A549 (cell line): ENCODE measurements at regions not wholly inside any gene's neighbourhood (a gene's known extent, or its start where the extent isn't known, plus 50 kb on each side); places are given as distances from the start of the nearest gene placed in this dataset.

ENCODE experiments used
- BHLHE40 ChIP-seq: IDR thresholded peaks from 2 replicates; pipeline ENCODE4 v1.6.1; 2012; ENCODE audit warnings: low read depth, low read length, inconsistent platforms
- CHD2 ChIP-seq: fragments of 150-350 bp; IDR thresholded peaks from 2 replicates; pipeline ENCODE4 v1.6.1; 2014; ENCODE audit warnings: low read length; ENCODE audit not compliant: partially characterized antibody
- CTCF ChIP-seq: fragments of >200 bp; sonication (Bioruptor Twin); formaldehyde crosslinking; IDR thresholded peaks from 3 replicates; pipeline ENCODE4 v1.5.1; 2016
- HEYL ChIP-seq: fragments of 250-450 bp; sonication (Bioruptor Pico); IDR thresholded peaks from 2 replicates; pipeline ENCODE4 v1.8.0; 2021; ENCODE audit warnings: mild to moderate bottlenecking, moderate library complexity
- HMGXB4 ChIP-seq: fragments of 250-450 bp; sonication (Bioruptor Pico); IDR thresholded peaks from 2 replicates; pipeline ENCODE4 v1.5.0; 2021; ENCODE audit warnings: mild to moderate bottlenecking, moderate library complexity, borderline replicate concordance
- MYC ChIP-seq: IDR thresholded peaks from 2 replicates; pipeline ENCODE4 v1.6.1; 2012; ENCODE audit warnings: mild to moderate bottlenecking, inconsistent platforms, low read length, improper control_type of control experiment, borderline replicate concordance
- PHF8 ChIP-seq: fragments of 200-600 bp; sonication (generic); IDR thresholded peaks from 2 replicates; pipeline ENCODE4 v1.6.1; 2016; ENCODE audit warnings: low read depth, mild to moderate bottlenecking, antibody characterized with exemption, moderate library complexity, borderline replicate concordance
- POLR2A ChIP-seq: IDR thresholded peaks from 2 replicates; pipeline ENCODE4 v1.6.1; 2012; ENCODE audit warnings: mild to moderate bottlenecking, low read length
- RAD21 ChIP-seq, 2 experiments: fragments of >200 bp in 1 of 2; sonication (Bioruptor Twin) in 1 of 2; formaldehyde crosslinking in 1 of 2; IDR thresholded peaks in 1 of 2; conservative IDR thresholded peaks in 1 of 2; 2 replicates in 1 of 2; 3 replicates in 1 of 2; pipeline ENCODE4 v1.6.1; 2012 to 2018; ENCODE audit warnings: inconsistent platforms in 1 of 2
- TF ChIP-seq, protein P1 (sequence below): IDR thresholded peaks from 2 replicates; pipeline ENCODE4 v1.6.1; 2012
- TF ChIP-seq, protein P2 (sequence below): fragments of >200 bp; sonication (Bioruptor Twin); formaldehyde crosslinking; IDR thresholded peaks from 3 replicates; pipeline ENCODE4 v1.6.1; 2016

GRCh38 chr2:128489526-128490273 is 171.0 kb upstream of the HS6ST1 start:
- TF ChIP-seq RAD21 (conservative IDR thresholded peaks at IDR 0.05 in 1 of 2, IDR thresholded peaks at IDR 0.05 in 1 of 2): no peak
- TF ChIP-seq, protein P1, sequence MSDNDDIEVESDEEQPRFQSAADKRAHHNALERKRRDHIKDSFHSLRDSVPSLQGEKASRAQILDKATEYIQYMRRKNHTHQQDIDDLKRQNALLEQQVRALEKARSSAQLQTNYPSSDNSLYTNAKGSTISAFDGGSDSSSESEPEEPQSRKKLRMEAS: no peak
- TF ChIP-seq HEYL (CRISPR knock-in tag): no peak
- no peak for TF ChIP-seq POLR2A
- TF ChIP-seq PHF8: no peak
- TF ChIP-seq HMGXB4 (CRISPR knock-in tag): no peak
- no peak for TF ChIP-seq CTCF
- TF ChIP-seq, protein P2, sequence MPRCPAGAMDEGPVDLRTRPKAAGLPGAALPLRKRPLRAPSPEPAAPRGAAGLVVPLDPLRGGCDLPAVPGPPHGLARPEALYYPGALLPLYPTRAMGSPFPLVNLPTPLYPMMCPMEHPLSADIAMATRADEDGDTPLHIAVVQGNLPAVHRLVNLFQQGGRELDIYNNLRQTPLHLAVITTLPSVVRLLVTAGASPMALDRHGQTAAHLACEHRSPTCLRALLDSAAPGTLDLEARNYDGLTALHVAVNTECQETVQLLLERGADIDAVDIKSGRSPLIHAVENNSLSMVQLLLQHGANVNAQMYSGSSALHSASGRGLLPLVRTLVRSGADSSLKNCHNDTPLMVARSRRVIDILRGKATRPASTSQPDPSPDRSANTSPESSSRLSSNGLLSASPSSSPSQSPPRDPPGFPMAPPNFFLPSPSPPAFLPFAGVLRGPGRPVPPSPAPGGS: no peak
- TF ChIP-seq CHD2: no peak
- TF ChIP-seq BHLHE40: no peak
- no peak for TF ChIP-seq MYC
